Adrenal gland (tissue), 9 donors: ENCODE measurements at regions not wholly inside any gene's neighbourhood (a gene's known extent, or its start where the extent isn't known, plus 50 kb on each side); places are given as distances from the start of the nearest gene placed in this dataset.

ENCODE experiments used
- DNase-seq, 7 donors: peaks; one replicate each; pipeline ENCODE4 v3.0.0-alpha.2; 2019 to 2020
- H3K27ac ChIP-seq, 5 donors: fragments of 200-600 bp; sonication (generic) in 4 of 5; 1 replicate in 3 of 5; 2 replicates in 2 of 5; pipeline versions ENCODE4 v1.5.1 to v1.8.0; 2016 to 2020; ENCODE audit warnings: mild to moderate bottlenecking in 1 of 5
- H3K27me3 ChIP-seq: fragments of 200-600 bp; 2 replicates; pipeline ENCODE4 v1.8.0; 2021
- H3K36me3 ChIP-seq, 2 donors: fragments of 200-600 bp; replicated peaks in 1 of 2; 1 replicate in 1 of 2; 2 replicates in 1 of 2; pipeline versions ENCODE4 v1.5.1 to v1.8.0; 2018 to 2022
- H3K4me1 ChIP-seq, 2 donors: fragments of 200-600 bp; replicated peaks in 1 of 2; 1 replicate in 1 of 2; 2 replicates in 1 of 2; pipeline versions ENCODE4 v1.5.1 to v1.8.0; 2018 to 2021
- H3K4me3 ChIP-seq, 4 donors: fragments of 200-600 bp; sonication (generic) in 3 of 4; one replicate each; pipeline ENCODE4 v1.5.1; 2016 to 2018
- H3K9me3 ChIP-seq, 3 donors: fragments of 200-600 bp; sonication (generic) in 1 of 3; replicated peaks in 1 of 3; 1 replicate in 2 of 3; 2 replicates in 1 of 3; pipeline versions ENCODE4 v1.5.1 to v1.8.0; 2016 to 2021
- POLR2A ChIP-seq, 2 donors: fragments of 450-650 bp; IDR thresholded peaks; one replicate each; pipeline ENCODE4 v1.6.1; 2017; ENCODE audit warnings: antibody characterized with exemption in 2 of 2, mild to moderate bottlenecking in 2 of 2, moderate library complexity in 1 of 2
- WGBS, 4 donors: extraction: QIAGEN DNeasy Blood & Tissue Kit in 2 of 4; methylation state at CpG; one replicate each; pipeline versions ENCODE4 v1.1.5 to v1.1.7; 2013 to 2017; 5-methylcytosine and 5-hydroxymethylcytosine counted together
- intact Hi-C, 2 donors: fragments of 100-400 bp; cut with DNase I; formaldehyde crosslinking; loops; one replicate each; pipeline versions ENCODE4 v1.14.1 to v1.15.0; 2022 to 2023
- TF ChIP-seq, protein P1 (sequence below), 6 experiments: fragments of 450-650 bp in 4 of 6; fragments of 200-600 bp in 2 of 6; sonication (generic) in 1 of 6; IDR thresholded peaks; 1 replicate in 5 of 6; 2 replicates in 1 of 6; pipeline versions ENCODE4 v1.5.1 to v1.8.0; 2016 to 2021; ENCODE audit warnings: antibody characterized with exemption in 6 of 6, mild to moderate bottlenecking in 2 of 6, moderate library complexity in 1 of 6
- donor health status: healthy with polysubstance abuse.
- donor health status: Bipolar disorder and iron deficiency.
- donor health status: DM: yes; HTN: yes; CAD: no.
- donor health status: DM: no; HTN: no; CAD: no.
- donor health status: DM: no; HTN: no; CAD: no.

DNA sequence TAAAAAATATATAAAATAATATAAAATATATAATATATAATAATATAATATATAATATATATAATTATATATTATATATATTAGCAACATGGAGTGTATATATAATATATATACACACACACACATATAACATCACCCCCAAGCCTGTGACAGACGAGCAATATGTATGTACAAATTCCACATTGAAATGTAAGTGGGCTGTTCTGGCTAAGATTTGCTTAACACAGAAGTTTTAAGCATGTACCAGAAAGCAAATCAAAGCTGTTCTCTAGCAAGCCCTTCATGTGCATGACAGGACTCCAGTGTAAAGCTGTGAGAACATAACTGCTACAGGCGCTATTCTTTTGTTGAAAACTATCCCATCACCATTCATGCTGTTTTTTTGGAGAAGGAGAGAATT, 261.7 kb upstream of the TNP1 start:
- Histone ChIP-seq H3K36me3 (no peaks in the 10 kb centered on the region), H3K4me1 (no peaks in the 10 kb centered on the region), H3K4me3 (no peak overlapping the region), H3K27me3 (no peaks in the 10 kb centered on the region), H3K27ac (no peak overlapping the region), H3K9me3 (no peaks in the 10 kb centered on the region)
- no peak for DNase-seq
- intact Hi-C loops, result no loop called here
- no peak for TF ChIP-seq POLR2A (IDR thresholded peaks at IDR 0.05)
- TF ChIP-seq, protein P1, sequence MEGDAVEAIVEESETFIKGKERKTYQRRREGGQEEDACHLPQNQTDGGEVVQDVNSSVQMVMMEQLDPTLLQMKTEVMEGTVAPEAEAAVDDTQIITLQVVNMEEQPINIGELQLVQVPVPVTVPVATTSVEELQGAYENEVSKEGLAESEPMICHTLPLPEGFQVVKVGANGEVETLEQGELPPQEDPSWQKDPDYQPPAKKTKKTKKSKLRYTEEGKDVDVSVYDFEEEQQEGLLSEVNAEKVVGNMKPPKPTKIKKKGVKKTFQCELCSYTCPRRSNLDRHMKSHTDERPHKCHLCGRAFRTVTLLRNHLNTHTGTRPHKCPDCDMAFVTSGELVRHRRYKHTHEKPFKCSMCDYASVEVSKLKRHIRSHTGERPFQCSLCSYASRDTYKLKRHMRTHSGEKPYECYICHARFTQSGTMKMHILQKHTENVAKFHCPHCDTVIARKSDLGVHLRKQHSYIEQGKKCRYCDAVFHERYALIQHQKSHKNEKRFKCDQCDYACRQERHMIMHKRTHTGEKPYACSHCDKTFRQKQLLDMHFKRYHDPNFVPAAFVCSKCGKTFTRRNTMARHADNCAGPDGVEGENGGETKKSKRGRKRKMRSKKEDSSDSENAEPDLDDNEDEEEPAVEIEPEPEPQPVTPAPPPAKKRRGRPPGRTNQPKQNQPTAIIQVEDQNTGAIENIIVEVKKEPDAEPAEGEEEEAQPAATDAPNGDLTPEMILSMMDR (IDR thresholded peaks at IDR 0.05), result no peak
- WGBS, 4 donors, result 75 to 100% (median 96%) methylated on average over 2 of the region's 2 CpGs

DNA sequence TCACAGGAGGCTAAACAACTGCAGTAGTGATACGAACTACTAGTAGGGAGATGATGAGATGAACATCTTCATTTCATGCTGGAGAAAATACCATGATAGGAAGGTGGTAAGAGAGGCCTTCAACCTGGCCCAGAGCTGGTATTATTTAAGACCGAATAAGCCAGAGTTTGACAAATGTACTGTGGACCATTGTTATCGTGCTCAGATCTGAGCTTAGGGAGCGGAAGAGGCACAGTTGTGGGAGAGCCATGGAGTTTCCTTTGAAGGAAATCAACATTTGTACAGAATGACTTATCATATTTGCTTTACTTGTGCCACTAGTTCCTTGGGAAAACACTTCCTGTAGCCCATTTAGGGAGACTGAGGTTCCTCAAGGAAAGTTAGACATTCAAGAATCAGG, 260.6 kb upstream of the TNP1 start:
- no peak for DNase-seq
- H3K27ac ChIP-seq, result no peak overlapping the region
- H3K27me3 ChIP-seq, result no peaks in the 10 kb centered on the region
- intact Hi-C loops, result no loop called here
- H3K36me3 ChIP-seq, result no peaks in the 10 kb centered on the region
- H3K4me3 ChIP-seq, result no peak overlapping the region
- 81 to 92% (median 90%) methylated on average over 4 of the region's 4 CpGs for WGBS, 4 donors
- TF ChIP-seq, protein P1 (IDR thresholded peaks at IDR 0.05), result no peak
- no peaks in the 10 kb centered on the region for H3K9me3 ChIP-seq
- H3K4me1 ChIP-seq, result no peaks in the 10 kb centered on the region

DNA sequence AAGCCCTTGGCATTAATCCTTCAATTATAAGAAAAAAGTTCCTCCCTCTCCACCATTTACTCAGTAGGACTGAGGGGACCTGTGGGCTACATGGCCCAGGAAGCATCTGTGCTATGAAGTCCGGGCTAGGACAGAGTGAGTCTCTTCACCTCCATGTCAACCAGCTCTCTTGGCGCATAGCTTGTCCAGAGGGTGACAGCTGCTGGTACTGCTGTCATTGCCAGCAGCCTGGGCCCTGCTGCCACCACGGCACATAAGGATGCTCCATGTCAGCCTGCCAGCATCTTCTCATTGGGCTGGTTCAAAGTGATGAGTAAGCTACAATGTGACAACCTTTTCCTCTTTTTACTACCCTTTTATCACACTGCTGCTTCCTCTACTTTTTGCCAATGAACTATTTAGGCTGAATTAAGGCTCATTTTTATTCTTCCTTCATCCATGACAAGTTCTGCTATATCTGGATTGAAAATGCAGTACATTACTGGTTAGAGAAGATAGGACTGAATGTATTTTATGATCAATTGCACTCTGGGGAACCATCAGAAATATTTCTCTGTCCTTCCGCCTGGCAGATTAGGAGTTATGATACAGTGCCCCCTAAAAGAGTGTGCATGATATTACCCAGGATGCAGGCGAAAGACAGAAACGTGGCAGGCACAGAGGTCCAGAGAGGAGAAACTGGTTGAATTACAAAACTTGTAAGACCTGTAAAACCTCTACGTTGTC, 258.9 kb upstream of the TNP1 start:
- Histone ChIP-seq H3K27ac (no peak overlapping the region), H3K9me3 (no peaks in the 10 kb centered on the region), H3K4me1 (no peaks in the 10 kb centered on the region), H3K4me3 (no peak overlapping the region), H3K36me3 (no peaks in the 10 kb centered on the region), H3K27me3 (no peaks in the 10 kb centered on the region)
- DNase-seq, result no peak
- intact Hi-C loops, result no loop called here
- TF ChIP-seq POLR2A (IDR thresholded peaks at IDR 0.05), result no peak
- TF ChIP-seq, protein P1 (IDR thresholded peaks at IDR 0.05), result no peak
- 83 to 91% (median 88%) methylated on average over 7 of the region's 7 CpGs for WGBS, 4 donors

DNA sequence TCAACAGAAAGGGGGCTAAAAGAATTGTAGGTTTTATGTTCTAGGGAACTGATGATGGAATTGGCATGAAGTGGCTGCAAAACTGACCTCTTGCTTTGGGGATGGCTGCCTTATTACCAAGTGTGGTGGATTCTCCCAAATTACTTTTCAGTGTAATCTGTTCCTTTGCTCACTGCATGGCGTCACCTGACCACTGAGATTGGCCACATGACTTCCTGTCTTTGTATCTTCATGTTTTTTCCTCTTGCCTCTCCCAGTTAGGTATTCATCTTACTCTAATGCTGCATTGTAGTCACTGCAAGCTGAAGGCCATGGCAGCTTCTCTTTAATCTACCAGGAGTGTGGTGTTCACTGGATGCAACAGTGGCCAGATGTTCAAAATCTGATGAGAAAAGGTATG, 257.7 kb upstream of the TNP1 start:
- 81 to 94% (median 85%) methylated on average over 1 of the region's 1 CpG for WGBS, 4 donors
- TF ChIP-seq, protein P1 (IDR thresholded peaks at IDR 0.05), result no peak
- TF ChIP-seq POLR2A (IDR thresholded peaks at IDR 0.05), result no peak
- intact Hi-C loops, result no loop called here

More for the DNA sequence above, 257.7 kb upstream of the TNP1 start:
- Histone ChIP-seq H3K4me1 (no peaks in the 10 kb centered on the region), H3K9me3 (no peaks in the 10 kb centered on the region), H3K27ac (no peak overlapping the region), H3K4me3 (no peak overlapping the region), H3K36me3 (no peaks in the 10 kb centered on the region), H3K27me3 (no peaks in the 10 kb centered on the region)
- no peak for DNase-seq
